ENCODE measurements at regions not wholly inside any gene's neighbourhood (a gene's known extent, or its start where the extent isn't known, plus 50 kb on each side); places are given as distances from the start of the nearest gene placed in this dataset.

DNA sequence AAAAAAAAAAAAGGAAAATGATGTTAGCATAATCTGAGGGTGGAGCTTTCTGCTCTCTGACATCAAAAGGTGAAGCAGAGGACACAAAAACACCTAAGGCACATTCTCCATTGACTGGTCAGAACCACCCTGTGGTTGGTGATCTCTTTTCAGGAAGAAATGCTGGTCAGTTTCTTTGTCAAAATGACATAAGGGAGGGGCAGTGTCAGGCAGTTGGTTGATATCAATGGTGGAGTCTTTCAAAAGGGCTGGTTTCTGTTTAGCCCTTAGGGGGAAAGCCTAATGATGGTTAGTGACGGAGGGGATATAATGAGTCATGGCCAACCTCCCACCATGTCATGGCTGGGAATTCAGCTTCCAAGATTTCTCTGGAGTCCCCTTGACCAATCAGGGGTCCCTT is 185.9 kb upstream of the GBE1 start:
- TF ChIP-seq POLR2AphosphoS5 (IDR thresholded peaks at IDR 0.05; ENCODE audit: borderline replicate concordance, low read depth, low read length) (no peak), EZH2 (IDR thresholded peaks at IDR 0.05) (no peak)

All from SK-N-MC (cell line).